HEK293 (cell line): ENCODE measurements at regions not wholly inside any gene's neighbourhood (a gene's known extent, or its start where the extent isn't known, plus 50 kb on each side); places are given as distances from the start of the nearest gene placed in this dataset.

ENCODE experiments used
- CTCF ChIA-PET: fragments of 350-600 bp; formaldehyde crosslinking; extraction: SDS; loops from one replicate; lab custom pipeline; 2021; ENCODE audit warnings: antibody characterized with exemption; lab: Yijun Ruan, JAX
- POLR2A ChIA-PET: fragments of 300-600 bp; formaldehyde crosslinking; extraction: SDS; loops from one replicate; lab custom pipeline; 2020; ENCODE audit warnings: antibody characterized with exemption, inconsistent platforms; lab: Yijun Ruan, JAX
- H3K27ac ChIP-seq: fragments of 200-500 bp; sonication (Bioruptor generic); 2 replicates; pipeline ENCODE4 v1.5.1; 2014; ENCODE audit warnings: low read depth, low read length, control low read depth, inconsistent platforms; ENCODE audit errors: extremely low read depth
- H3K36me3 ChIP-seq, 2 experiments: fragments of 200-500 bp in 1 of 2; sonication (Bioruptor generic) in 1 of 2; 1 replicate in 1 of 2; 2 replicates in 1 of 2; pipeline ENCODE4 v1.5.1; 2014 to 2017; ENCODE audit warnings: inconsistent platforms in 2 of 2, low read length in 2 of 2; ENCODE audit not compliant: control insufficient read depth in 2 of 2, insufficient read depth in 1 of 2
- H3K4me1 ChIP-seq: fragments of 200-500 bp; sonication (Bioruptor generic); 2 replicates; pipeline ENCODE4 v1.5.1; 2014; ENCODE audit warnings: mild to moderate bottlenecking, low read length, inconsistent platforms; ENCODE audit not compliant: control insufficient read depth, insufficient read depth
- H3K4me3 ChIP-seq: 2 replicates; pipeline ENCODE4 v1.5.1; 2011; ENCODE audit warnings: low read depth, mild to moderate bottlenecking, control low read depth, low read length, moderate library complexity
- H3K9me3 ChIP-seq: fragments of 200-500 bp; sonication (Bioruptor generic); 2 replicates; pipeline ENCODE4 v1.5.1; 2014; ENCODE audit warnings: low read depth, low read length, inconsistent platforms; ENCODE audit not compliant: control insufficient read depth, insufficient read depth
- HOXA7 ChIP-seq: sonication (generic); formaldehyde crosslinking; IDR thresholded peaks from 2 replicates; pipeline ENCODE4 v1.8.1; 2022; ENCODE audit warnings: missing genetic modification reagents, borderline replicate concordance
- HOXD13 ChIP-seq: sonication (generic); formaldehyde crosslinking; IDR thresholded peaks from 2 replicates; pipeline ENCODE4 v1.8.0; 2022; ENCODE audit warnings: missing genetic modification reagents, borderline replicate concordance
- MYNN ChIP-seq: fragments of 450-650 bp; formaldehyde crosslinking; IDR thresholded peaks from 2 replicates; pipeline ENCODE4 v1.5.1; 2016; ENCODE audit warnings: missing biosample characterization, missing genetic modification characterization, borderline replicate concordance
- SALL2 ChIP-seq: fragments of 450-650 bp; formaldehyde crosslinking; IDR thresholded peaks from 2 replicates; pipeline ENCODE4 v1.5.0; 2017; ENCODE audit warnings: missing biosample characterization, mild to moderate bottlenecking, missing genetic modification characterization, borderline replicate concordance
- SP3 ChIP-seq: fragments of 450-650 bp; formaldehyde crosslinking; IDR thresholded peaks from 2 replicates; pipeline ENCODE4 v1.5.1; 2016; ENCODE audit warnings: missing biosample characterization, missing genetic modification characterization
- WT1 ChIP-seq: fragments of 450-650 bp; formaldehyde crosslinking; IDR thresholded peaks from 2 replicates; pipeline ENCODE4 v1.5.1; 2016; ENCODE audit warnings: missing biosample characterization, missing genetic modification characterization
- ZBTB7A ChIP-seq: fragments of 450-650 bp; formaldehyde crosslinking; IDR thresholded peaks from 2 replicates; pipeline ENCODE4 v1.5.1; 2016; ENCODE audit warnings: low read depth, missing biosample characterization, missing genetic modification characterization
- ZFP41 ChIP-seq: fragments of 450-650 bp; formaldehyde crosslinking; IDR thresholded peaks from 2 replicates; pipeline ENCODE4 v1.5.1; 2016; ENCODE audit warnings: missing biosample characterization, missing genetic modification characterization, borderline replicate concordance
- ZIC2 ChIP-seq: fragments of 450-650 bp; formaldehyde crosslinking; IDR thresholded peaks from 2 replicates; pipeline ENCODE4 v1.5.1; 2016; ENCODE audit warnings: missing biosample characterization, missing genetic modification characterization
- ZNF112 ChIP-seq: fragments of 450-650 bp; formaldehyde crosslinking; IDR thresholded peaks from 2 replicates; pipeline ENCODE4 v1.5.0; 2017; ENCODE audit warnings: missing biosample characterization, missing genetic modification characterization
- ZNF132 ChIP-seq: fragments of 450-650 bp; formaldehyde crosslinking; IDR thresholded peaks from 2 replicates; pipeline ENCODE4 v1.5.1; 2017; ENCODE audit warnings: missing biosample characterization, missing genetic modification characterization, borderline replicate concordance
- ZNF155 ChIP-seq: fragments of 450-650 bp; formaldehyde crosslinking; IDR thresholded peaks from 2 replicates; pipeline ENCODE4 v1.5.1; 2016; ENCODE audit warnings: missing biosample characterization, missing genetic modification characterization
- ZNF169 ChIP-seq: fragments of 450-650 bp; formaldehyde crosslinking; IDR thresholded peaks from 2 replicates; pipeline ENCODE4 v1.5.1; 2016; ENCODE audit warnings: missing biosample characterization, missing genetic modification characterization
- ZNF2 ChIP-seq: fragments of 450-650 bp; formaldehyde crosslinking; IDR thresholded peaks from 2 replicates; pipeline ENCODE4 v1.5.1; 2016; ENCODE audit warnings: missing biosample characterization, missing genetic modification characterization
- ZNF24 ChIP-seq: fragments of 450-650 bp; formaldehyde crosslinking; IDR thresholded peaks from 2 replicates; pipeline ENCODE4 v1.5.1; 2016; ENCODE audit warnings: missing biosample characterization, missing genetic modification characterization
- ZNF48 ChIP-seq: fragments of 450-650 bp; formaldehyde crosslinking; IDR thresholded peaks from 2 replicates; pipeline ENCODE4 v1.5.1; 2016; ENCODE audit warnings: missing biosample characterization, missing genetic modification characterization
- ZNF514 ChIP-seq: fragments of 450-650 bp; formaldehyde crosslinking; IDR thresholded peaks from 2 replicates; pipeline ENCODE4 v1.5.1; 2016; ENCODE audit warnings: missing biosample characterization, missing genetic modification characterization
- ZNF548 ChIP-seq: fragments of 450-650 bp; formaldehyde crosslinking; IDR thresholded peaks from 2 replicates; pipeline ENCODE4 v1.5.1; 2016; ENCODE audit warnings: missing biosample characterization, missing genetic modification characterization
- ZNF549 ChIP-seq: fragments of 450-650 bp; IDR thresholded peaks from 2 replicates; pipeline ENCODE4 v1.5.1; 2018; ENCODE audit warnings: missing biosample characterization, missing genetic modification characterization, mild to moderate bottlenecking, inconsistent platforms, moderate library complexity
- ZNF600 ChIP-seq: fragments of 450-650 bp; formaldehyde crosslinking; IDR thresholded peaks from 2 replicates; pipeline ENCODE4 v1.5.1; 2016; ENCODE audit warnings: missing biosample characterization, missing genetic modification characterization
- ZNF623 ChIP-seq: fragments of 450-650 bp; formaldehyde crosslinking; IDR thresholded peaks from 2 replicates; pipeline ENCODE4 v1.5.1; 2016; ENCODE audit warnings: missing biosample characterization, missing genetic modification characterization
- ZNF658 ChIP-seq: fragments of 450-650 bp; formaldehyde crosslinking; IDR thresholded peaks from 2 replicates; pipeline ENCODE4; 2016; ENCODE audit warnings: missing biosample characterization, missing genetic modification characterization
- ZNF701 ChIP-seq: fragments of 450-650 bp; formaldehyde crosslinking; IDR thresholded peaks from 2 replicates; pipeline ENCODE4 v1.5.1; 2016; ENCODE audit warnings: missing biosample characterization, missing genetic modification characterization
- ZNF776 ChIP-seq: fragments of 450-650 bp; formaldehyde crosslinking; IDR thresholded peaks from 2 replicates; pipeline ENCODE4 v1.5.0; 2017; ENCODE audit warnings: missing biosample characterization, missing genetic modification characterization, borderline replicate concordance
- ZNF792 ChIP-seq: fragments of 450-650 bp; formaldehyde crosslinking; IDR thresholded peaks from 2 replicates; pipeline ENCODE4 v1.5.1; 2016; ENCODE audit warnings: missing biosample characterization, missing genetic modification characterization
- ZSCAN23 ChIP-seq: fragments of 450-650 bp; formaldehyde crosslinking; IDR thresholded peaks from 2 replicates; pipeline ENCODE4 v1.5.1; 2016; ENCODE audit warnings: missing biosample characterization, missing genetic modification characterization
- TF ChIP-seq, protein P1 (sequence below): fragments of 450-650 bp; formaldehyde crosslinking; IDR thresholded peaks from 2 replicates; pipeline ENCODE4 v1.5.1; 2016; ENCODE audit warnings: missing biosample characterization, missing genetic modification characterization, borderline replicate concordance
- TF ChIP-seq, protein P2 (sequence below): fragments of 450-650 bp; formaldehyde crosslinking; IDR thresholded peaks from 2 replicates; pipeline ENCODE4 v1.5.1; 2016; ENCODE audit warnings: missing biosample characterization, missing genetic modification characterization
- TF ChIP-seq, protein P3 (sequence below): fragments of 450-650 bp; formaldehyde crosslinking; IDR thresholded peaks from 2 replicates; pipeline ENCODE4 v1.5.1; 2016; ENCODE audit warnings: missing biosample characterization, missing genetic modification characterization
- TF ChIP-seq, protein P4 (sequence below): fragments of 450-650 bp; formaldehyde crosslinking; IDR thresholded peaks from 2 replicates; pipeline ENCODE4 v1.5.1; 2016; ENCODE audit warnings: missing biosample characterization, missing genetic modification characterization

DNA sequence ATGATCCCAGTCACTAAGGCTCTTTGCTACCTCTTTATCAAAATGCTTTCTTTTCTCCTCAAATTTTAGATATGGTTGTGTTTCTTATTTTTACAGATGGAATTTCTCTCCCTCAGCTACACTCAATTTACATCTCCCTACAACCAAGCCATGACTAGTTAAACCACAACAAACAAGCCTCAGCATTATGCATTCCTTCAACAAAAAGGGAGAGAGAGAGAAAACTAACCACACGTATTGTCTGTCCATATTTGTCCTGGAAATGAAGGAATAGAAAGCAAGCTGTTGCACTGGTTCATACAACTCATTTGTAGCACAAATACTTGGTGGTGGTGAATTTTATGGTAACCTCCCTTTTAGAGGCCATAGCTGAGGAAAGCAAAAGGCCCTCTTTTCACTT, 286.4 kb downstream of the AHR start:
- Histone ChIP-seq H3K4me1 (no peaks in the 10 kb centered on the region), H3K36me3 (no peaks in the 10 kb centered on the region), H3K27ac (no peak overlapping the region), H3K9me3 (no peaks in the 10 kb centered on the region), H3K4me3 (no peak overlapping the region)
- ChIA-PET POLR2A (no interaction called here), CTCF (no interaction called here)
- TF ChIP-seq, protein P1, sequence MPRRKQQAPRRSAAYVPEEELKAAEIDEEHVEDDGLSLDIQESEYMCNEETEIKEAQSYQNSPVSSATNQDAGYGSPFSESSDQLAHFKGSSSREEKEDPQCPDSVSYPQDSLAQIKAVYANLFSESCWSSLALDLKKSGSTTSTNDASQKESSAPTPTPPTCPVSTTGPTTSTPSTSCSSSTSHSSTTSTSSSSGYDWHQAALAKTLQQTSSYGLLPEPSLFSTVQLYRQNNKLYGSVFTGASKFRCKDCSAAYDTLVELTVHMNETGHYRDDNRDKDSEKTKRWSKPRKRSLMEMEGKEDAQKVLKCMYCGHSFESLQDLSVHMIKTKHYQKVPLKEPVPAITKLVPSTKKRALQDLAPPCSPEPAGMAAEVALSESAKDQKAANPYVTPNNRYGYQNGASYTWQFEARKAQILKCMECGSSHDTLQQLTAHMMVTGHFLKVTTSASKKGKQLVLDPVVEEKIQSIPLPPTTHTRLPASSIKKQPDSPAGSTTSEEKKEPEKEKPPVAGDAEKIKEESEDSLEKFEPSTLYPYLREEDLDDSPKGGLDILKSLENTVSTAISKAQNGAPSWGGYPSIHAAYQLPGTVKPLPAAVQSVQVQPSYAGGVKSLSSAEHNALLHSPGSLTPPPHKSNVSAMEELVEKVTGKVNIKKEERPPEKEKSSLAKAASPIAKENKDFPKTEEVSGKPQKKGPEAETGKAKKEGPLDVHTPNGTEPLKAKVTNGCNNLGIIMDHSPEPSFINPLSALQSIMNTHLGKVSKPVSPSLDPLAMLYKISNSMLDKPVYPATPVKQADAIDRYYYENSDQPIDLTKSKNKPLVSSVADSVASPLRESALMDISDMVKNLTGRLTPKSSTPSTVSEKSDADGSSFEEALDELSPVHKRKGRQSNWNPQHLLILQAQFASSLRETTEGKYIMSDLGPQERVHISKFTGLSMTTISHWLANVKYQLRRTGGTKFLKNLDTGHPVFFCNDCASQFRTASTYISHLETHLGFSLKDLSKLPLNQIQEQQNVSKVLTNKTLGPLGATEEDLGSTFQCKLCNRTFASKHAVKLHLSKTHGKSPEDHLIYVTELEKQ (tag by site-specific recombination) = no peak
- no peak for TF ChIP-seq ZNF658 (tag by site-specific recombination)
- TF ChIP-seq, protein P2, sequence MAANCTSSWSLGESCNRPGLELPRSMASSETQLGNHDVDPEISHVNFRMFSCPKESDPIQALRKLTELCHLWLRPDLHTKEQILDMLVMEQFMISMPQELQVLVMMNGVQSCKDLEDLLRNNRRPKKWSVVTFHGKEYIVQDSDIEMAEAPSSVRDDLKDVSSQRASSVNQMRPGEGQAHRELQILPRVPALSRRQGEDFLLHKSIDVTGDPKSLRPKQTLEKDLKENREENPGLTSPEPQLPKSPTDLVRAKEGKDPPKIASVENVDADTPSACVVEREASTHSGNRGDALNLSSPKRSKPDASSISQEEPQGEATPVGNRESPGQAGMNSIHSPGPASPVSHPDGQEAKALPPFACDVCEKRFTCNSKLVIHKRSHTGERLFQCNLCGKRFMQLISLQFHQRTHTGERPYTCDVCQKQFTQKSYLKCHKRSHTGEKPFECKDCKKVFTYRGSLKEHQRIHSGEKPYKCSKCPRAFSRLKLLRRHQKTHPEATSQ (tag by site-specific recombination) = no peak
- TF ChIP-seq ZIC2 (tag by site-specific recombination) = no peak
- no peak for TF ChIP-seq ZSCAN23
- TF ChIP-seq, protein P3, sequence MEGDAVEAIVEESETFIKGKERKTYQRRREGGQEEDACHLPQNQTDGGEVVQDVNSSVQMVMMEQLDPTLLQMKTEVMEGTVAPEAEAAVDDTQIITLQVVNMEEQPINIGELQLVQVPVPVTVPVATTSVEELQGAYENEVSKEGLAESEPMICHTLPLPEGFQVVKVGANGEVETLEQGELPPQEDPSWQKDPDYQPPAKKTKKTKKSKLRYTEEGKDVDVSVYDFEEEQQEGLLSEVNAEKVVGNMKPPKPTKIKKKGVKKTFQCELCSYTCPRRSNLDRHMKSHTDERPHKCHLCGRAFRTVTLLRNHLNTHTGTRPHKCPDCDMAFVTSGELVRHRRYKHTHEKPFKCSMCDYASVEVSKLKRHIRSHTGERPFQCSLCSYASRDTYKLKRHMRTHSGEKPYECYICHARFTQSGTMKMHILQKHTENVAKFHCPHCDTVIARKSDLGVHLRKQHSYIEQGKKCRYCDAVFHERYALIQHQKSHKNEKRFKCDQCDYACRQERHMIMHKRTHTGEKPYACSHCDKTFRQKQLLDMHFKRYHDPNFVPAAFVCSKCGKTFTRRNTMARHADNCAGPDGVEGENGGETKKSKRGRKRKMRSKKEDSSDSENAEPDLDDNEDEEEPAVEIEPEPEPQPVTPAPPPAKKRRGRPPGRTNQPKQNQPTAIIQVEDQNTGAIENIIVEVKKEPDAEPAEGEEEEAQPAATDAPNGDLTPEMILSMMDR = no peak
- no peak for TF ChIP-seq HOXD13 (CRISPR knock-in tag)
- no peak for TF ChIP-seq ZNF623 (tag by site-specific recombination)
- no peak for TF ChIP-seq ZNF155 (tag by site-specific recombination)
- no peak for TF ChIP-seq ZNF514 (tag by site-specific recombination)
- no peak for TF ChIP-seq HOXA7 (CRISPR knock-in tag)
- TF ChIP-seq MYNN (tag by site-specific recombination) = no peak
- TF ChIP-seq ZFP41 (tag by site-specific recombination) = no peak
- TF ChIP-seq ZNF549 (tag by site-specific recombination) = no peak
- no peak for TF ChIP-seq ZNF24

DNA sequence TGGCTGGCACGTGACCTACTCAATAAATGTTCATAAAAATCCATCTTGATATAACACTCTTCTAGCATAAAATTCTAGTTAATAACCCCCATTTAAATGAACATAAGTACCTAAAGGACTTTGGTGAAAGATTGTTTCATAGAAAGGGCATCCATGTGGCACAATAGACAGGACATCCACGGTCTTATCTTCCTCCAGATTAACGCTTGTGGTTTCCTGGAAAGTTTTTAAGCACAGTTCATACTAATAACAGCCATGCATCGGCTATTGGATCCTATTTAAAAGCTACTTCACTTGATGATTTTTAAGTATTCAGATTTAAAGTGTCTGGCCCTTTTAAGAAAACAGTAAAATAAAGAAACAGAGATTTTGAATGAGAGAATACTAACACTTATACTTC, 288.3 kb downstream of the AHR start:
- Histone ChIP-seq H3K27ac (no peak overlapping the region), H3K36me3 (no peaks in the 10 kb centered on the region), H3K4me1 (no peaks in the 10 kb centered on the region), H3K4me3 (no peak overlapping the region), H3K9me3 (no peaks in the 10 kb centered on the region)
- ChIA-PET POLR2A (interaction anchor here (1.2 kb wide), 1 partner anchor 13 kb away, joined by 3 read pairs; no protein-coding TSS in a partner anchor), CTCF (interaction anchor here (0.9 kb wide), 1 partner anchor 54 kb away, joined by 3 read pairs; no protein-coding TSS in a partner anchor)
- TF ChIP-seq ZNF112 (no peak), ZNF2 (no peak), ZBTB7A (no peak), ZNF48 (tag by site-specific recombination) (no peak), ZNF548 (tag by site-specific recombination) (no peak), HOXD13 (CRISPR knock-in tag) (no peak), ZNF600 (tag by site-specific recombination) (no peak), SP3 (no peak), SALL2 (no peak), ZNF169 (tag by site-specific recombination) (no peak), ZNF776 (tag by site-specific recombination) (no peak), ZNF132 (tag by site-specific recombination) (no peak), ZNF792 (no peak), ZNF701 (tag by site-specific recombination) (no peak), WT1 (tag by site-specific recombination) (no peak)
- TF ChIP-seq, protein P4, sequence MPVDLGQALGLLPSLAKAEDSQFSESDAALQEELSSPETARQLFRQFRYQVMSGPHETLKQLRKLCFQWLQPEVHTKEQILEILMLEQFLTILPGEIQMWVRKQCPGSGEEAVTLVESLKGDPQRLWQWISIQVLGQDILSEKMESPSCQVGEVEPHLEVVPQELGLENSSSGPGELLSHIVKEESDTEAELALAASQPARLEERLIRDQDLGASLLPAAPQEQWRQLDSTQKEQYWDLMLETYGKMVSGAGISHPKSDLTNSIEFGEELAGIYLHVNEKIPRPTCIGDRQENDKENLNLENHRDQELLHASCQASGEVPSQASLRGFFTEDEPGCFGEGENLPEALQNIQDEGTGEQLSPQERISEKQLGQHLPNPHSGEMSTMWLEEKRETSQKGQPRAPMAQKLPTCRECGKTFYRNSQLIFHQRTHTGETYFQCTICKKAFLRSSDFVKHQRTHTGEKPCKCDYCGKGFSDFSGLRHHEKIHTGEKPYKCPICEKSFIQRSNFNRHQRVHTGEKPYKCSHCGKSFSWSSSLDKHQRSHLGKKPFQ = no peak
